ENCODE measurements at regions not wholly inside any gene's neighbourhood (a gene's known extent, or its start where the extent isn't known, plus 50 kb on each side); places are given as distances from the start of the nearest gene placed in this dataset.

DNA sequence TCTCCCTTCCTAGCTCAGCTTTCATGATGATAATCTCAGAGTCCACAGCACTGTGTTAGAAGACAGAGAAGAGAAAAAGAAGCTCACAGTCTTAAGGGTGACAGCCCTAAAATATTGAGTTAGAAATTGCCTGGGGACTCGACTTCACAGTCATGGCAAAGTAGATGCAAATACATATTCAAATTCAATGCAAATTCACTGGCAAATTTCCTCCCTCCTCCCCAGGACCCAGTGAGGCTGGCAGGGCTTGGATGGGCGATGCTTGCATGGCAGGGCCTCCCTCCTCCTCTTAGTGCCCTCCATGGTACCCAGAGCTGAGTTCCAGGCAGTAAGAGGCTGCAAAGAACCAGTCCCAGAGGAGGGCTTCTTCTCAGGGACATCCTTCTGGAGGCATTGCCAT lies 115.6 kb upstream of the UQCRFS1 start:
- DNase-seq (ENCODE audit: low read depth, low spot score) (no peak), ATAC-seq (no peak)
- H3K36me3 ChIP-seq (ENCODE audit: control insufficient read depth, insufficient read depth, low read length): no peaks in the 10 kb centered on the region
- no peak overlapping the region for H3K4me3 ChIP-seq (ENCODE audit: low read depth in 2 of 2, low read length in 2 of 2)
- H3K9me3 ChIP-seq (ENCODE audit: control insufficient read depth, insufficient read depth, low read depth, low read length): no peaks in the 10 kb centered on the region
- POLR2A ChIA-PET: no interaction called here
- in situ Hi-C loops (cut with HindIII; ENCODE audit: low pct_unique_long_range_greater_than_20kb, low sequenced_read_pairs) (no loop called here), intact Hi-C loops (cut with micrococcal nuclease; ENCODE audit: unreplicated experiment) (no loop called here)
- H3K27me3 ChIP-seq (ENCODE audit: control insufficient read depth, insufficient read depth, low read length): peaks cover 8% of the 10 kb centered on the region
- CTCF ChIA-PET: no interaction called here
- TF ChIP-seq TCF7L2 (IDR thresholded peaks at IDR 0.05; ENCODE audit: low read depth, low read length) (no peak), POLR2AphosphoS5 (IDR thresholded peaks at IDR 0.05; ENCODE audit: low read depth, low read length) (no peak), CTCF (IDR thresholded peaks at IDR 0.05) (no peak), SIN3A (IDR thresholded peaks at IDR 0.05; ENCODE audit: borderline replicate concordance, insufficient read depth, low read depth, low read length) (no peak)
- TF ChIP-seq, protein P1, sequence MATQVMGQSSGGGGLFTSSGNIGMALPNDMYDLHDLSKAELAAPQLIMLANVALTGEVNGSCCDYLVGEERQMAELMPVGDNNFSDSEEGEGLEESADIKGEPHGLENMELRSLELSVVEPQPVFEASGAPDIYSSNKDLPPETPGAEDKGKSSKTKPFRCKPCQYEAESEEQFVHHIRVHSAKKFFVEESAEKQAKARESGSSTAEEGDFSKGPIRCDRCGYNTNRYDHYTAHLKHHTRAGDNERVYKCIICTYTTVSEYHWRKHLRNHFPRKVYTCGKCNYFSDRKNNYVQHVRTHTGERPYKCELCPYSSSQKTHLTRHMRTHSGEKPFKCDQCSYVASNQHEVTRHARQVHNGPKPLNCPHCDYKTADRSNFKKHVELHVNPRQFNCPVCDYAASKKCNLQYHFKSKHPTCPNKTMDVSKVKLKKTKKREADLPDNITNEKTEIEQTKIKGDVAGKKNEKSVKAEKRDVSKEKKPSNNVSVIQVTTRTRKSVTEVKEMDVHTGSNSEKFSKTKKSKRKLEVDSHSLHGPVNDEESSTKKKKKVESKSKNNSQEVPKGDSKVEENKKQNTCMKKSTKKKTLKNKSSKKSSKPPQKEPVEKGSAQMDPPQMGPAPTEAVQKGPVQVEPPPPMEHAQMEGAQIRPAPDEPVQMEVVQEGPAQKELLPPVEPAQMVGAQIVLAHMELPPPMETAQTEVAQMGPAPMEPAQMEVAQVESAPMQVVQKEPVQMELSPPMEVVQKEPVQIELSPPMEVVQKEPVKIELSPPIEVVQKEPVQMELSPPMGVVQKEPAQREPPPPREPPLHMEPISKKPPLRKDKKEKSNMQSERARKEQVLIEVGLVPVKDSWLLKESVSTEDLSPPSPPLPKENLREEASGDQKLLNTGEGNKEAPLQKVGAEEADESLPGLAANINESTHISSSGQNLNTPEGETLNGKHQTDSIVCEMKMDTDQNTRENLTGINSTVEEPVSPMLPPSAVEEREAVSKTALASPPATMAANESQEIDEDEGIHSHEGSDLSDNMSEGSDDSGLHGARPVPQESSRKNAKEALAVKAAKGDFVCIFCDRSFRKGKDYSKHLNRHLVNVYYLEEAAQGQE (IDR thresholded peaks at IDR 0.05; ENCODE audit: insufficient read depth in 1 of 2, low read depth in 2 of 2, low read length in 1 of 2): no peak
- BruUV-seq (replicated peaks): no TSS peak
- H3K27ac ChIP-seq (ENCODE audit: low read length): no peak overlapping the region
- H3K4me1 ChIP-seq (ENCODE audit: control insufficient read depth, insufficient read depth, low read length): no peaks in the 10 kb centered on the region

- TF ChIP-seq TCF7L2 (IDR thresholded peaks at IDR 0.05; ENCODE audit: low read depth, low read length): no peak
- no peak for TF ChIP-seq CTCF (IDR thresholded peaks at IDR 0.05)
- TF ChIP-seq POLR2AphosphoS5 (IDR thresholded peaks at IDR 0.05; ENCODE audit: low read depth, low read length): no peak
- no peak for TF ChIP-seq SIN3A (IDR thresholded peaks at IDR 0.05; ENCODE audit: borderline replicate concordance, insufficient read depth, low read depth, low read length)
- TF ChIP-seq, protein P1 (IDR thresholded peaks at IDR 0.05; ENCODE audit: insufficient read depth in 1 of 2, low read depth in 2 of 2, low read length in 1 of 2): peak; percentile 83 to 92
- POLR2A ChIA-PET: no interaction called here
- H3K27me3 ChIP-seq (ENCODE audit: control insufficient read depth, insufficient read depth, low read length): peaks cover 8% of the 10 kb centered on the region
- CTCF ChIA-PET: no interaction called here
- no TSS peak for BruUV-seq (replicated peaks)
- H3K4me3 ChIP-seq (ENCODE audit: low read depth in 2 of 2, low read length in 2 of 2): no peak overlapping the region
- no peaks in the 10 kb centered on the region for H3K4me1 ChIP-seq (ENCODE audit: control insufficient read depth, insufficient read depth, low read length)
- H3K27ac ChIP-seq (ENCODE audit: low read length): no peak overlapping the region
- in situ Hi-C loops (cut with HindIII; ENCODE audit: low pct_unique_long_range_greater_than_20kb, low sequenced_read_pairs) (no loop called here), intact Hi-C loops (cut with micrococcal nuclease; ENCODE audit: unreplicated experiment) (no loop called here)
- no peak for DNase-seq (ENCODE audit: low read depth, low spot score)
- H3K36me3 ChIP-seq (ENCODE audit: control insufficient read depth, insufficient read depth, low read length): no peaks in the 10 kb centered on the region
- no peak for ATAC-seq
- no peaks in the 10 kb centered on the region for H3K9me3 ChIP-seq (ENCODE audit: control insufficient read depth, insufficient read depth, low read depth, low read length)
Observed at GRCh38 chr19:29329460-29330134, 116.6 kb upstream of the UQCRFS1 start.
